NCI-H69 (cell line): ENCODE measurements at regions not wholly inside any gene's neighbourhood (a gene's known extent, or its start where the extent isn't known, plus 50 kb on each side); places are given as distances from the start of the nearest gene placed in this dataset.

Source experiments
- DNase-seq: peaks from one replicate; lab custom pipeline; 2025; lab: John Stamatoyannopoulos, UW

- no peak for DNase-seq
Observed at GRCh38 chr22:48694296-48694883, 1133.3 kb downstream of the BRD1 start.

DNA sequence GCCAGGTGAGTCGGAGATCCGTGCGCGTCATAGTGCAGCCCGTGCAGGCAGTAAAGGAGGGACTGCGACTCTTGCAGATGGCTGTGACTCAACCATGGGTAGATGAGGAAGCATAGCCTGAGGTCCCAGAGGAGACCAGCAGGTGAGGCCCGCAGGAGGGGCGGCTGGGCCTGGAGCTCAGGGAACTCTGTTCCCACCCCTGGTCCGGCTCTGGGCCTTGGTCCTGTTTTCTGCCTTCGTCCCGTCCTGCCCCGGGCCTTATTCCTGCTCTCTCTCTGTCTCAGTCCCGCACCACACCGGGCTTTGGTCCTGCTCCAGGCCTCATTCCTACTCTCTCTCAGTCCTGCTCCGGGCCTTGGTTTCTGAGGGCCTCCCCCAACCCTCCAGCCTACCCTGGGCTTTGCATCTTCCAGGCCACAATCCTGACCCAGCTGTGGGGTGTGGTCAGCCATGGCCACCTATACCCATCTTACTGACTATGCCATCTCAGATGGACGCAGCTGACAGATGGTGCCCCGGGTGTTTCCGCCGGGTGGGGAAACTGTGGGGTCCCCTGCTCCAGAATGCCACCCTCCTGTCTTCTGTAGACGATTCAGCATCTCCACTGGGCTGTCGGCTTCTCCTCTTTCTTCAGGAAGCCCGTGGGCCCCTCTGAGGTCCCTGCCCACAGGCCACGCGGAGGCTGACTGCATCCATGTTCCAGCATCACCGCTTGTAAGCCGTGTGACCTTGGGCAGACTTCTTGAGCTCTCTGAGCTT lies 1134.1 kb downstream of the BRD1 start:
- DNase-seq: no peak

DNA sequence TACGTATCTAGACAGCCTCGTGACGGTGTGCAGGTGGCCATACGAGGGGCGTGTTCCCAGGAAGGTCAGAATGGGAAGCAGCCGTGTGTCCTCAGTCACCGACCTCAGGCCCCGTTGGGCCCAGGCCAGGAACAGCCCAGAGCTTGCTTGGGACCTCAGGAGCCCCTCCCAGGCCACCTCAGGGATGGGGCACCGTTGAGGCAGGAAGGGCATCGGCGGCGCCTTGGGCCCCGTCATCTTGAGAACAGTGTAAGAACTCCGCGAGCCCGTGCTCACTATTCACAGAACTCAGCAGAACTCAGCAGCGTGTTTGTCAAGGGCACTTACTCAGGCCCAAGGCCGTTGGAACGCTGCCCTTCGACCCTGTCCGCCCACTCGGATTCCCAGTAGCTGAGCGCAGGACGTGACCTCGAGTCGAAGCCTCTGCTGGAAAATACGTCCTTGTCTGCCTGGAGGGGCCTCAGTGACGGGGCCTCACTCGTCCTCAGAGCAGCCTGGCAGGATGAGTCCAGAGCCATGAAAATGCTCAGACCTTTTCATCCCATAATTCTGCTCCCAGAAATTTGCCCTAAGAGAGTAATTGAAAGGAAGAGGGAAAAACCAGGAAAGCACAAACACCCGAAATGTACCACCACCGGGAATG lies 1134.8 kb downstream of the BRD1 start:
- no peak for DNase-seq

- no peak for DNase-seq
Observed at GRCh38 chr22:48691431-48691851, 1136.2 kb downstream of the BRD1 start.

DNA sequence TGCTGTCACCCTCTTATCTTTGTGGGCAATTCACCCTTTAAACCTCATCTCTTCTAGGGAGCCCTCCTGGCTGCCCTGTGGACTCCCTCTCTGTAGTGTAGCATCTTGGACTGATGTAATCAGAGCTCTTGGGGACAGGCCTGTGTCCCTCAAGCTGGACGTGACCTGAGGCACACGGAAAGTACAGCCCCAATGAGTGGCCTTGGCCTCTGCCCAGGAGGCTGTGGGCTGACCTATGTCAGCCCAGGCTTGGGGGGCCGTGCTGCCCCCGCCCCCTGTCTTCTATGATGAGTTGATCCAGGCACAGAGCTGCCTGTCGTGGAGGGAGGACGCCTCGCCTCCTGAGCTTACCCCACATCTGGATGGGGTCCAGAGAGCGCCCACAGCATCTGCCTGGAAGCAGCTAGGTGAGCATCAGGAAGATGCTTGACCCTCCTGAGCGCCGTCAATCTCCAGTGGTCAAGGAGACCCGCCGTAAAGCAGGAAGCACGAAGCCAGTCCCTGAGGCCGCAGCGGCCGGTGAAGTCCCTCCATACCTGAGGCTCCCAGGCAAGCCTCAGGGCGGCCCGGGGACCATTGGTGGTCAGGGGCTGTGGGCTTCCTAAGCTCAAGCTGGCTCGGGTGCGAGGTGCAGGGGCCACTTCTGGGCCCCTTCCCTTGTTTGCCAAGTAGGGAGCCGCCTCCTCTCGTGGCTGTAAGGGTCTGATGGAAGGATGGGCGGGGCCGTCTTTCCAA lies 1136.9 kb downstream of the BRD1 start:
- DNase-seq: no peak

GRCh38 chr22:48689206-48689605 lies 1138.5 kb downstream of the BRD1 start:
- no peak for DNase-seq

GRCh38 chr22:48688366-48688765 lies 1139.3 kb downstream of the BRD1 start:
- DNase-seq: no peak

GRCh38 chr22:48687606-48688005 lies 1140.1 kb downstream of the BRD1 start:
- no peak for DNase-seq

- DNase-seq: no peak
Observed at GRCh38 chr22:48686694-48687302, 1140.9 kb downstream of the BRD1 start.

DNA sequence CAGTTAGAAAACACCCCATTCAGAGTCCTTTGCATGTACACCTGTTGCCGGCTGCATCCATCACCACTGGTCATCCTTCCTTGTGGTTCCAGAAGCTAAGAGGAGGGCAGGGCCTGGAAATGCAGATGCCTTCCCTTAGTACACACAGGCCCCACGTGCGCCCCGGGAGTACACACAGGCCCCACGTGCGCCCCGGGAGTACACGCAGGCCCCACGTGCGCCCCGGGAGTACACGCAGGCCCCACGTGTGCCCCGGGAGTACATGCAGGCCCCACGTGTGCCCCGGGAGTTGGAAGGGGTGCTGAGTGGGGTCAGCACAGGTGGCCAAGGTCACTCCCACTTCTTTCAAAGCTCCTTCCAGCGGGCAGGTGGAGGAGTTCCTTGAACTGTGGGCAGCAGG lies 1141.9 kb downstream of the BRD1 start:
- DNase-seq: no peak

DNA sequence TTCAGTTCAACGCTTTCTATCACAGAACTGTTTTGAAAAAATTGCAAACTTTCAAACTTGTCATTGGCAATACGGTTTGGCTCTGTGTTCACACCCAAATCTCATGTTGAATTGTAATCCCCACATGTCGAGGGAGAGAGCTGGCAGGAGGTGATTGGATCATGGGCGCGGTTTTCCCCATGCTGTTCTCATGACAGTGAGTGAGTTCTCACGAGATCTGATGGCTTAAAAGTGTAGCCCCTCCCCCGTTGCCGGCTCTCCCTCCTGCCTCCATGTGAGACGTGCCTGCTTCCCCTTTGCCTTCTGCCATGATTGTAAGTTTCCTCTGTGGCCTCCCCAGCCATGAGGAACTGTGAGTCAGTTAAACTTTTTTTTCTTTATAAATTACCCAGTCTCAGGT lies 1144.0 kb downstream of the BRD1 start:
- DNase-seq: no peak

- no peak for DNase-seq
Observed at GRCh38 chr22:48682504-48682903, 1145.2 kb downstream of the BRD1 start.

DNA sequence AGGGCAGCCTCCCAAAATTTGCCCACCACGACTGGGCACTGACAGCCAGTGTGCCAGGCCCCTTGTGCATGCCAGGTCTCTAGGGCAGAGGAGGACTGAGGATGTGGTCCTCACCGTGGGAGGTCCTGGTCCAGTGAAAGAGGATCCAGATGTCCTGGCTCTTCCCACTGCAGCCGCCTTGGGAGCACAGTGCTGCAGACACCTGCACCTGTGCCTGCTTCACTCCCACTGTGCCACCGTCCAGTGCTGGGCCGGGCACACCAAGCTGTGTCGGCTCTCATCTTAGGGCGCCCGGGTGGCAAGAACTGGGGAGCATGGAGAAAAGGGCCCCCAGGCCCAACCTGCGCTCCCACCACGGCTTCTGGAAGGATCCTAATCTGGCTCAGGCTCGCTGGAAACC lies 1147.1 kb downstream of the BRD1 start:
- DNase-seq: no peak

GRCh38 chr22:48679656-48680555 lies 1147.8 kb downstream of the BRD1 start:
- DNase-seq: no peak

DNA sequence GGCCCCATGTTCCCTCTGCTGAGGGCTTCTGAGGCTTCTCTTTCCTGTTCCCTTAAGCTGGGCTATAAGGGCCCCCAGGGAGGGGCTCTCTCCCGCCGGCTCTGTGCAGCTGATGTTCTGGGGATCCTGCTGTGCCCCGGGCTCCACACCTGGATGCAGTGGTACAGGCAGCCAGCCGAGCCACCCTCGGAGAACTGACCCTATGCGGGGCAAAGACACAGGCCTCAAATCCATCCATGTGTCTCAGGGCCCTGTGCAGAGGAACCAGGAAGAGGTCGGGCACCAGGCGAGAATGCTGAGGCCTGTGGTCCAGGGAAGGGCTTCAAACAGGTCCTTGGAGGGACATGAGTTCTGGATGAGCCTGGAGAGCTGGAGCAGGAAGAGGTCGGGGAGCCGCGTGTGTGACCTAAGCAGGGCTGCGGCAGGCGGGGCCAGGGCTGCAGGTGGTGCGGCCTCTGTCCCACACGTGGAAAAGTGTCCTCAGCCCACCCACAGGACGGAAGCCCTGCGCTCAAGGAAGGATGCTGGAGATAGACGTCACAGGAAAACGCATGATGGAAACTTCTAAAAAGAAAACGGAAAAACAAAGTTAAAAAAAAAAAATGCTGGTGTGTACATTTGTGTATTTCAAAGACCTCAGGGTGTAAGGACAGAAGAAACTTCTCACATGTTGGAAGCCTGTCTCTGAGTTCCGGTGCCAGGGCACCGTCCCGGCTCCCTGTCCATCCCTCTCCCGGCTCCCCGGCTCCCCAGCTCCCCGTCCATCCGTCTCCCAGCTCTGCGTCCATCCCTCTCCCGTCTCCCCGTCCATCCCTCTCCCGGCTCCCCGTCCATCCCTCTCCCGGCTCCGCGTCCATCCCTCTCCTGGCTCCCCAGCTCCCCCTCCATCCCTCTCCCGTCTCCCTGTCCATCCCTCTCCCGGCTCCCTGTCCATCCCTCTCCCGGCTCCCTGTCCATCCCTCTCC lies 1149.2 kb downstream of the BRD1 start:
- no peak for DNase-seq

DNA sequence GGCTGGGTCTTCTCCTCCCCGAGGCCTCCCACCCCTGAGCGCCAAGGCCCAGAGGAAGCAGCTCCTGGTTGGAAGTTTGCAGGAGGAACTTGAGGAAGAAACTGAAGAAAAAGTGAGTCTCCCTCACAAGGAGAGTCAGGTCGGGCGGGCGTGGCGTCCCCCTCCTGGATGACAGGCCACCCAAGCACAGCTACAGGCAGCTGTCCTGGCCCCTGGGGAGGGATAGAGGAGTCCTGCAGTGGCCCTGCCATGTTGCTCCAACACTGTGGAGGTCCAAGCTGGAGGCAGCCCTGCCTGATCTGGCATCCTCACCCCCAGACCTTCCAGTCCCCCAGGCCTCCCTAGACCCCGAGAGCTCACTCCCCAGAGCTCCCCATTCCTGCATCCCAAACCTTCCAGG lies 1150.1 kb downstream of the BRD1 start:
- DNase-seq: no peak

DNA sequence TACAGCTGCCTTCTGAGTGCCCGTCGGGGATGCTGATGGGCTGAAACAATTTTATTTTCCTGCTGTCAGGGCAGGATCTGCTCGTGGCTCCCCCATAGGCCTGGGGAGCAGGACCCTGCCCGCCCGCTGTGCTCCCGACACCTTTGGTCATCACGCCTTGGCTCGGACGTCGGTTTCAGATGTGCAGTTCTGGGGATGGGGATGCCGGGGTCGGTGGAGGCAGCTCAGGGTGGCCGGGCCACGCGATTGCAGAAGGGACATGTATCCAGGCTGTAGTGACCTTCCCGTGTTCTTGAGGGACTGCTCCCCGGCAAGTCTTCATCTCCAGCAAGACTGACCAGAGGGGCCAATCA lies 1150.5 kb downstream of the BRD1 start:
- DNase-seq: no peak

DNA sequence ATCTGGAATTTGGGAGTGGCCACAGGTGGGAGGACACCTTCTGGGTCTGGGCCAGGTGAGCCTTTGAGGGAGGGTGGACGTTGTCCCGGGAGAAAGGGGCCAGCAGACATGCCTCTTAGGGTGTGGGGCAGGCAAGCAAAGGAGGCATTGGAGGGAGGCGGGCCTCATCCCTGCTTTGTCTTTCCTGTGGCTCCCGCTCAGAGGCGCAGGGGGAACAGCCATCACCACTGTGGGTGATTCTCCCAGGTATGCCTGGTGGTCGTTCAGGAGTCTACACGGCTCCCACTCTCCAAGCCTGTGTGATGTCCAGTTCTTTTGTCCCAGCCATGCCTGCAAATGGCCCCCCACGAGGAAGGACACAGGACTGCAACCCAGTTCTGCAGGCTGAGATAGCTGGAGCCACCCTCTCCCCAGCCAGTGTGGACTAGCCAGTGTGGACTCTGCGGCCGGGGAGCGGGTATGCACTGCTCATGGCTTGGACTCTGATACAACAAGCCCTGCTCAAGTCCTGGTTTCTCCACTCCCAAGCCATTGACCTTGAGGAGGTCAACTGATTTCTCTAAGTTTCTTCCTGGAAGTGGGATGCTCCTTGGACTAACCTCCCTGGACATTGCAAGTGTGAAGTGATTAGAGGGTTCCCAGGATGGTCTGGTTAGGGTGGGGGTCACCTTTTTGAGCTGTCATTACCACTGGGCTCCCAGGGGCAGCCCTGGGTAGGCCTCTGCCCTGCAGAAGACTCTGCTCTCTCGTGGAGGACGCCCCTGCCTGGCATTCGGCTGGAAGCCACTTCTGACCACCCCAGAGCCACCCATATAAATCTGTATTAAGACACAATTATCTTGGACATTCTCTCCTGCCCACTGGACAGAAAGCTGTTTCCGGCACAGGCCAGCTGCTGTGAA lies 1151.2 kb downstream of the BRD1 start:
- no peak for DNase-seq

DNA sequence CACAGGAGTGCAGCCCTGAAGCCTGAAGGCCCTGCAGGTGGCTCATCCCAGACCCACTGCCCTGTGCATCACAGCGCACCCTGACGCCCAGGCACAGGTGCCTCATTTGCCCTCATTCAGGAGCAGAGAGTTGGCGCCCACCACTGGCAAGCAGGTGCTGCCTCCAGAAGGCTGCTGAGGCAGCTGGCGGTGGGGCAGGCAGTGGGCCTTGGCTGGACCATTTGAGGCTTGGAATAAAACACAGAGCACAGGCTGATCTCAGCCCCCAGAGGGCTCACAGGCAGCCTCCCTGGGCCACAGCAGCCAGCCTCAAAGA lies 1151.9 kb downstream of the BRD1 start:
- no peak for DNase-seq
